ENCODE measurements at regions not wholly inside any gene's neighbourhood (a gene's known extent, or its start where the extent isn't known, plus 50 kb on each side); places are given as distances from the start of the nearest gene placed in this dataset.

GRCh38 chr13:59452189-59452890 lies 711.4 kb downstream of the DIAPH3 start:
- no peak for DNase-seq
- Histone ChIP-seq H3K36me3 (ENCODE audit: low read depth, missing control alignments) (no peaks in the 10 kb centered on the region), H3K4me1 (no peaks in the 10 kb centered on the region), H3K9me3 (no peaks in the 10 kb centered on the region), H3K4me3 (no peak overlapping the region), H3K27ac (no peak overlapping the region), H3K27me3 (no peaks in the 10 kb centered on the region)
- intact Hi-C loops (cut with DNase I; ENCODE audit: low total_unique reads): no loop called here
- no peak for TF ChIP-seq POLR2A (IDR thresholded peaks at IDR 0.05)
- TF ChIP-seq CTCF (IDR thresholded peaks at IDR 0.05): no peak
- 88 to 92% methylated on average over 8 of the region's 8 CpGs for WGBS, 2 donors

GRCh38 chr13:59458908-59459579 lies 704.7 kb downstream of the DIAPH3 start:
- H3K9me3 ChIP-seq: no peaks in the 10 kb centered on the region
- TF ChIP-seq CTCF (IDR thresholded peaks at IDR 0.05) (no peak), POLR2A (IDR thresholded peaks at IDR 0.05) (no peak)
- no peak overlapping the region for H3K4me3 ChIP-seq
- intact Hi-C loops (cut with DNase I; ENCODE audit: low total_unique reads): no loop called here
- no peak overlapping the region for H3K27ac ChIP-seq
- no peaks in the 10 kb centered on the region for H3K36me3 ChIP-seq (ENCODE audit: low read depth, missing control alignments)
- WGBS, 2 donors: 33 to 48% methylated on average over 8 to 9 of the region's 9 CpGs
- DNase-seq: no peak
- H3K27me3 ChIP-seq: no peaks in the 10 kb centered on the region
- H3K4me1 ChIP-seq: no peaks in the 10 kb centered on the region

GRCh38 chr13:59459972-59460371 lies 703.8 kb downstream of the DIAPH3 start:
- 74 to 91% methylated on average over 2 of the region's 2 CpGs for WGBS, 2 donors
- Histone ChIP-seq H3K4me1 (no peaks in the 10 kb centered on the region), H3K9me3 (no peaks in the 10 kb centered on the region), H3K36me3 (ENCODE audit: low read depth, missing control alignments) (no peaks in the 10 kb centered on the region), H3K27ac (no peak overlapping the region), H3K4me3 (no peak overlapping the region), H3K27me3 (no peaks in the 10 kb centered on the region)
- intact Hi-C loops (cut with DNase I; ENCODE audit: low total_unique reads): no loop called here
- TF ChIP-seq CTCF (IDR thresholded peaks at IDR 0.05) (no peak), POLR2A (IDR thresholded peaks at IDR 0.05) (no peak)
- DNase-seq: no peak

- H3K36me3 ChIP-seq (ENCODE audit: low read depth, missing control alignments): no peaks in the 10 kb centered on the region
- H3K9me3 ChIP-seq: no peaks in the 10 kb centered on the region
- no peaks in the 10 kb centered on the region for H3K27me3 ChIP-seq
- intact Hi-C loops (cut with DNase I; ENCODE audit: low total_unique reads): no loop called here
- no peak for TF ChIP-seq CTCF (IDR thresholded peaks at IDR 0.05)
- TF ChIP-seq POLR2A (IDR thresholded peaks at IDR 0.05): no peak
- DNase-seq: no peak
- no peaks in the 10 kb centered on the region for H3K4me1 ChIP-seq
- WGBS, 2 donors: 89 to 94% methylated on average over 3 of the region's 3 CpGs
- H3K27ac ChIP-seq: no peak overlapping the region
- H3K4me3 ChIP-seq: no peak overlapping the region
These were observed 702.3 kb downstream of the DIAPH3 start for GRCh38 chr13:59461411-59461810.

- no peaks in the 10 kb centered on the region for H3K27me3 ChIP-seq
- DNase-seq: no peak
- WGBS, 2 donors: 97 to 100% methylated on average over 3 of the region's 3 CpGs
- no peaks in the 10 kb centered on the region for H3K4me1 ChIP-seq
- no peaks in the 10 kb centered on the region for H3K36me3 ChIP-seq (ENCODE audit: low read depth, missing control alignments)
- no peak overlapping the region for H3K27ac ChIP-seq
- no peaks in the 10 kb centered on the region for H3K9me3 ChIP-seq
- no peak overlapping the region for H3K4me3 ChIP-seq
- no peak for TF ChIP-seq POLR2A (IDR thresholded peaks at IDR 0.05)
- intact Hi-C loops (cut with DNase I; ENCODE audit: low total_unique reads): no loop called here
These were observed 700.7 kb downstream of the DIAPH3 start for GRCh38 chr13:59463023-59463422.
